ENCODE measurements at regions not wholly inside any gene's neighbourhood (a gene's known extent, or its start where the extent isn't known, plus 50 kb on each side); places are given as distances from the start of the nearest gene placed in this dataset.

DNA sequence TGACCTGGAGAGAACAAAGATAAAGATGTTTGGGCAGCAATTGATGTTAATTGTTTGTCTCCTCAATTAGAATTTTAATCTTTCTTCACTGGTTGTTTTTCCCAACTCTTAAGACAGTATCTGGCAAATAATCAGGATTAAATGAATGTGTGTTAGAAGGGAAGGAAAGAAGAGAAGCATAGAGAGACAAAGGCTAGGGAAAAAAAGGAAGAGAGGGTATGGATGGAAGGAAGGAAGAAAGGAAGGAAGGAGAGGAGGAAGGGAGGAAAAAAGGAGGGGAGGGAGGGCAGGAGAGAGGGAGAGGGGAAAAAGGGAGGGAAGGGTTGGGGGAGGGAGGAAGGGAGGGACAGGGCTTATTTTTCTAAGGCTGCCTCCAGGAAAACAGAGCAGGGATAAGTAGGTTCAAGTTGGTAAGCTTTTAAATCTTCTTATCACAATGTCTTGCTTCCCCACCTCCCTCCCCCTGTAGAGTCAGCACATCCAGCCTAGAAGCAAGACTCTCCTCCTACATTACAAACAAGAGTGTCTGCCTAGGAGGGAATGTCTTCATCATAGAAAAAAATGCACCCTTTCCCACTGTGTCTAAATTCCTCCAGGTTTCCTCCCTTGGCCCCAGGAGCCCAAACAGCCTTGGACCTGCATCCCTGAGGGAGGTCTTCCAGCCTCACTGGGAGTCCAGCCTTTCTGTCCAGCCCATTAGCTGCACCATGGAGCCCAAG is 447.8 kb upstream of the JARID2 start:
- TF ChIP-seq EP300 (IDR thresholded peaks at IDR 0.05; ENCODE audit: borderline replicate concordance in 1 of 2, control insufficient read depth in 1 of 2, low read depth in 2 of 2, low read length in 2 of 2): no peak
- TF ChIP-seq BACH1 (IDR thresholded peaks at IDR 0.05; ENCODE audit: borderline replicate concordance): no peak
- TF ChIP-seq YY1 (IDR thresholded peaks at IDR 0.05; ENCODE audit: low read depth, low read length): no peak
- TF ChIP-seq CHD4 (IDR thresholded peaks at IDR 0.05): no peak

All from GM12878 (cell line).